GM23338 (cell line): ENCODE measurements at regions not wholly inside any gene's neighbourhood (a gene's known extent, or its start where the extent isn't known, plus 50 kb on each side); places are given as distances from the start of the nearest gene placed in this dataset.

Source experiments
- ATAC-seq: fragments of 200-7000 bp; cut with Tn5 transposase; 3 replicates; pipeline ENCODE4 v1.9.1; 2020
- DNase-seq: peaks from one replicate; pipeline ENCODE4 v3.0.0-alpha.2; 2015; ENCODE audit warnings: low spot score
- H2AFZ ChIP-seq: fragments of 200-600 bp; sonication (generic); 2 replicates; pipeline ENCODE4 v1.8.0; 2016; ENCODE audit warnings: antibody characterized with exemption, mild to moderate bottlenecking, moderate library complexity
- H3F3A ChIP-seq: fragments of 200-600 bp; sonication (generic); replicated peaks from 2 replicates; pipeline ENCODE4 v1.8.0; 2017; ENCODE audit warnings: antibody characterized with exemption, mixed run types, low read depth
- H3K27ac ChIP-seq: fragments of 200-600 bp; sonication (generic); 2 replicates; pipeline ENCODE4 v1.6.1; 2016; ENCODE audit warnings: low read depth
- H3K27me3 ChIP-seq: fragments of 200-600 bp; sonication (generic); 2 replicates; pipeline ENCODE4 v1.8.0; 2016; ENCODE audit warnings: mild to moderate bottlenecking, mixed run types, moderate library complexity; ENCODE audit not compliant: insufficient read depth
- H3K36me3 ChIP-seq: fragments of 200-600 bp; sonication (generic); 2 replicates; pipeline ENCODE4 v1.8.0; 2016; ENCODE audit warnings: mild to moderate bottlenecking; ENCODE audit not compliant: insufficient read depth
- H3K4me1 ChIP-seq: fragments of 200-600 bp; sonication (generic); 2 replicates; pipeline ENCODE4 v1.8.0; 2016; ENCODE audit warnings: mild to moderate bottlenecking, moderate library complexity; ENCODE audit not compliant: insufficient read depth
- H3K4me2 ChIP-seq: fragments of 200-600 bp; sonication (generic); 2 replicates; pipeline ENCODE4 v1.7.1; 2017; ENCODE audit warnings: mixed run types
- H3K4me3 ChIP-seq: fragments of 200-600 bp; sonication (generic); 2 replicates; pipeline ENCODE4 v1.6.1; 2016; ENCODE audit warnings: mixed run types
- H3K79me2 ChIP-seq: fragments of 200-600 bp; sonication (generic); replicated peaks from 2 replicates; pipeline ENCODE4 v1.8.0; 2017; ENCODE audit warnings: mild to moderate bottlenecking; ENCODE audit not compliant: insufficient read depth
- H3K9me2 ChIP-seq: fragments of 200-600 bp; sonication (generic); 2 replicates; pipeline ENCODE4 v1.8.0; 2017; ENCODE audit not compliant: insufficient read depth
- H4K20me1 ChIP-seq: fragments of 200-600 bp; sonication (generic); replicated peaks from 2 replicates; pipeline ENCODE4 v1.8.0; 2017; ENCODE audit warnings: mild to moderate bottlenecking; ENCODE audit not compliant: insufficient read depth
- H3K27ac Mint-ChIP-seq: 2 replicates; pipeline ENCODE4 v1.8.0; 2020; ENCODE audit warnings: inconsistent platforms, mild to moderate bottlenecking, moderate library complexity, mixed read lengths
- H3K27me3 Mint-ChIP-seq: 3 replicates; pipeline ENCODE4 v1.8.0; 2022; ENCODE audit warnings: low read depth, mild to moderate bottlenecking, moderate library complexity, mixed read lengths, inconsistent platforms; ENCODE audit not compliant: insufficient read depth, poor library complexity
- H3K36me3 Mint-ChIP-seq: 3 replicates; pipeline ENCODE4 v1.8.0; 2021; ENCODE audit warnings: low read depth, mild to moderate bottlenecking, inconsistent platforms, moderate library complexity, mixed read lengths
- H3K4me1 Mint-ChIP-seq: 3 replicates; pipeline ENCODE4 v1.8.0; 2020; ENCODE audit warnings: mild to moderate bottlenecking, inconsistent platforms, mixed read lengths
- H3K4me3 Mint-ChIP-seq: 3 replicates; pipeline ENCODE4 v1.8.0; 2021; ENCODE audit warnings: moderate library complexity, mild to moderate bottlenecking, inconsistent platforms, mixed read lengths
- H3K9me3 Mint-ChIP-seq: 3 replicates; pipeline ENCODE4 v1.8.0; 2020; ENCODE audit warnings: moderate library complexity, mild to moderate bottlenecking, inconsistent platforms, mixed read lengths
- CTCF ChIP-seq, 2 experiments: fragments of 200-600 bp in 1 of 2; sonication (generic) in 1 of 2; conservative IDR thresholded peaks; 2 replicates each; pipeline versions ENCODE4 v1.5.1 to v1.6.1; 2016 to 2017; ENCODE audit warnings: antibody characterized with exemption in 2 of 2, low read depth in 2 of 2, mild to moderate bottlenecking in 2 of 2, moderate library complexity in 1 of 2
- EZH2phosphoT487 ChIP-seq: fragments of 200-600 bp; sonication (generic); IDR thresholded peaks from one replicate; pipeline ENCODE4 v1.8.1; 2018; ENCODE audit warnings: antibody characterized with exemption; ENCODE audit not compliant: unreplicated experiment
- JUNB ChIP-seq: IDR thresholded peaks from one replicate; pipeline ENCODE4 v1.6.1; 2016; ENCODE audit warnings: antibody characterized with exemption; ENCODE audit not compliant: unreplicated experiment
- TF ChIP-seq, protein P1 (sequence below): fragments of 250-450 bp; sonication (Bioruptor Pico); IDR thresholded peaks from 2 replicates; pipeline ENCODE4 v1.5.0; 2020; ENCODE audit warnings: mild to moderate bottlenecking, moderate library complexity

GRCh38 chr3:194280777-194281176 is 70.4 kb downstream of the CPN2 start:
- Mint-ChIP-seq H3K4me1 (peaks cover 12% of the 10 kb centered on the region), H3K27ac (no peak overlapping the region), H3K4me3 (no peak overlapping the region), H3K36me3 (peaks cover 3% of the 10 kb centered on the region; the same call in 2 of the 3 replicates), H3K9me3 (peaks cover 4% of the 10 kb centered on the region), H3K27me3 (peaks cover 22% of the 10 kb centered on the region)
- Histone ChIP-seq H3K9me2 (0 out of 2 replicates have a peak, but pooled peaks cover 4% of the 10 kb centered on the region), H3K36me3 (no peaks in the 10 kb centered on the region), H3K4me2 (no peak overlapping the region), H3K27me3 (no peaks in the 10 kb centered on the region), H3K79me2 (no peaks in the 10 kb centered on the region), H3K4me1 (peaks cover 10% of the 10 kb centered on the region), H3K4me3 (no peak overlapping the region), H3F3A (peaks cover 4% of the 10 kb centered on the region), H3K27ac (no peak overlapping the region), H2AFZ (no peak overlapping the region), H4K20me1 (no peaks in the 10 kb centered on the region)
- DNase-seq (no peak), ATAC-seq (no peak)
- TF ChIP-seq, protein P1, sequence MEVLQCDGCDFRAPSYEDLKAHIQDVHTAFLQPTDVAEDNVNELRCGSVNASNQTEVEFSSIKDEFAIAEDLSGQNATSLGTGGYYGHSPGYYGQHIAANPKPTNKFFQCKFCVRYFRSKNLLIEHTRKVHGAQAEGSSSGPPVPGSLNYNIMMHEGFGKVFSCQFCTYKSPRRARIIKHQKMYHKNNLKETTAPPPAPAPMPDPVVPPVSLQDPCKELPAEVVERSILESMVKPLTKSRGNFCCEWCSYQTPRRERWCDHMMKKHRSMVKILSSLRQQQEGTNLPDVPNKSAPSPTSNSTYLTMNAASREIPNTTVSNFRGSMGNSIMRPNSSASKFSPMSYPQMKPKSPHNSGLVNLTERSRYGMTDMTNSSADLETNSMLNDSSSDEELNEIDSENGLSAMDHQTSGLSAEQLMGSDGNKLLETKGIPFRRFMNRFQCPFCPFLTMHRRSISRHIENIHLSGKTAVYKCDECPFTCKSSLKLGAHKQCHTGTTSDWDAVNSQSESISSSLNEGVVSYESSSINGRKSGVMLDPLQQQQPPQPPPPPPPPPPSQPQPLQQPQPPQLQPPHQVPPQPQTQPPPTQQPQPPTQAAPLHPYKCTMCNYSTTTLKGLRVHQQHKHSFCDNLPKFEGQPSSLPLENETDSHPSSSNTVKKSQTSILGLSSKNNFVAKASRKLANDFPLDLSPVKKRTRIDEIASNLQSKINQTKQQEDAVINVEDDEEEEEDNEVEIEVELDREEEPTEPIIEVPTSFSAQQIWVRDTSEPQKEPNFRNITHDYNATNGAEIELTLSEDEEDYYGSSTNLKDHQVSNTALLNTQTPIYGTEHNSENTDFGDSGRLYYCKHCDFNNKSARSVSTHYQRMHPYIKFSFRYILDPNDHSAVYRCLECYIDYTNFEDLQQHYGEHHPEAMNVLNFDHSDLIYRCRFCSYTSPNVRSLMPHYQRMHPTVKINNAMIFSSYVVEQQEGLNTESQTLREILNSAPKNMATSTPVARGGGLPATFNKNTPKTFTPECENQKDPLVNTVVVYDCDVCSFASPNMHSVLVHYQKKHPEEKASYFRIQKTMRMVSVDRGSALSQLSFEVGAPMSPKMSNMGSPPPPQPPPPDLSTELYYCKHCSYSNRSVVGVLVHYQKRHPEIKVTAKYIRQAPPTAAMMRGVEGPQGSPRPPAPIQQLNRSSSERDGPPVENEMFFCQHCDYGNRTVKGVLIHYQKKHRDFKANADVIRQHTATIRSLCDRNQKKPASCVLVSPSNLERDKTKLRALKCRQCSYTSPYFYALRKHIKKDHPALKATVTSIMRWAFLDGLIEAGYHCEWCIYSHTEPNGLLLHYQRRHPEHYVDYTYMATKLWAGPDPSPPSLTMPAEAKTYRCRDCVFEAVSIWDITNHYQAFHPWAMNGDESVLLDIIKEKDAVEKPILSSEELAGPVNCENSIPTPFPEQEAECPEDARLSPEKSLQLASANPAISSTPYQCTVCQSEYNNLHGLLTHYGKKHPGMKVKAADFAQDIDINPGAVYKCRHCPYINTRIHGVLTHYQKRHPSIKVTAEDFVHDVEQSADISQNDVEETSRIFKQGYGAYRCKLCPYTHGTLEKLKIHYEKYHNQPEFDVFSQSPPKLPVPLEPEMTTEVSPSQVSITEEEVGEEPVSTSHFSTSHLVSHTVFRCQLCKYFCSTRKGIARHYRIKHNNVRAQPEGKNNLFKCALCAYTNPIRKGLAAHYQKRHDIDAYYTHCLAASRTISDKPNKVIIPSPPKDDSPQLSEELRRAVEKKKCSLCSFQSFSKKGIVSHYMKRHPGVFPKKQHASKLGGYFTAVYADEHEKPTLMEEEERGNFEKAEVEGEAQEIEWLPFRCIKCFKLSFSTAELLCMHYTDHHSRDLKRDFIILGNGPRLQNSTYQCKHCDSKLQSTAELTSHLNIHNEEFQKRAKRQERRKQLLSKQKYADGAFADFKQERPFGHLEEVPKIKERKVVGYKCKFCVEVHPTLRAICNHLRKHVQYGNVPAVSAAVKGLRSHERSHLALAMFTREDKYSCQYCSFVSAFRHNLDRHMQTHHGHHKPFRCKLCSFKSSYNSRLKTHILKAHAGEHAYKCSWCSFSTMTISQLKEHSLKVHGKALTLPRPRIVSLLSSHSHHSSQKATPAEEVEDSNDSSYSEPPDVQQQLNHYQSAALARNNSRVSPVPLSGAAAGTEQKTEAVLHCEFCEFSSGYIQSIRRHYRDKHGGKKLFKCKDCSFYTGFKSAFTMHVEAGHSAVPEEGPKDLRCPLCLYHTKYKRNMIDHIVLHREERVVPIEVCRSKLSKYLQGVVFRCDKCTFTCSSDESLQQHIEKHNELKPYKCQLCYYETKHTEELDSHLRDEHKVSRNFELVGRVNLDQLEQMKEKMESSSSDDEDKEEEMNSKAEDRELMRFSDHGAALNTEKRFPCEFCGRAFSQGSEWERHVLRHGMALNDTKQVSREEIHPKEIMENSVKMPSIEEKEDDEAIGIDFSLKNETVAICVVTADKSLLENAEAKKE, result no peak

DNA sequence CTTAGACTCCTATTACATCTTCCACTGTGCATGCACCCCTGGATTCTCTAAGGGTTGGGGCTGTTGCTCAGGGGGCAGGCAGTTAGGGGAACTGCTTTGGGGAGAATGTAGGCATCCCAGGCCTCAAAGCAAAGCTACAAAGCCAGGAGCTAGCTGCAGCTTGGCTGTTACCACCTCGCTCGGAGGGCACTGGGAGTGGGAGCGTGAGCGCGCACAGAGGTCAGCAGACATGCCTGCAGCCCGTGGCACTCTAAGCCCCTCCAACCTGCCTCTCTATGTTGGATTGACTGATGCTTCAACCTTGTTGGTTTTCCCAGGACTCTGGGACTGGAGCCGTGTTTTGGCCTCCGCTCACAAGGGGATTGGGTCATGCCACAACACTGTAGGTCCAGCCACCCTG is 69.8 kb downstream of the CPN2 start:
- no peak overlapping the region for H3K27ac Mint-ChIP-seq
- no peaks in the 10 kb centered on the region; the same call in 2 of the 3 replicates for H3K9me3 Mint-ChIP-seq
- no peaks in the 10 kb centered on the region for H3K36me3 ChIP-seq
- H3F3A ChIP-seq, result no peaks in the 10 kb centered on the region; the same call in 1 of the 2 replicates
- no peaks in the 10 kb centered on the region for H3K27me3 ChIP-seq
- 0 out of 2 replicates have a peak, but pooled peaks cover 4% of the 10 kb centered on the region for H3K9me2 ChIP-seq
- ATAC-seq (no peak), DNase-seq (no peak)
- H3K4me2 ChIP-seq, result no peak overlapping the region
- H3K4me3 Mint-ChIP-seq, result no peak overlapping the region
- H3K27ac ChIP-seq, result no peak overlapping the region
- peaks cover 8% of the 10 kb centered on the region for H3K4me1 Mint-ChIP-seq
- no peaks in the 10 kb centered on the region for H3K79me2 ChIP-seq
- no peak overlapping the region for H3K4me3 ChIP-seq
- no peaks in the 10 kb centered on the region for H3K36me3 Mint-ChIP-seq
- no peak overlapping the region for H2AFZ ChIP-seq
- peaks cover 13% of the 10 kb centered on the region for H3K4me1 ChIP-seq
- H3K27me3 Mint-ChIP-seq, result peaks cover 17% of the 10 kb centered on the region
- H4K20me1 ChIP-seq, result no peaks in the 10 kb centered on the region
- TF ChIP-seq, protein P1, result no peak
- TF ChIP-seq CTCF (conservative IDR thresholded peaks at IDR 0.05; ENCODE audit: low read depth in 2 of 2) (no peak), EZH2phosphoT487 (no peak), JUNB (no peak)
